K562 (cell line): ENCODE measurements at regions not wholly inside any gene's neighbourhood (a gene's known extent, or its start where the extent isn't known, plus 50 kb on each side); places are given as distances from the start of the nearest gene placed in this dataset.

ENCODE experiments used
- ATAC-seq: fragments of 200-7000 bp; cut with Tn5 transposase; 3 replicates; pipeline ENCODE4 v1.9.1; 2020; ENCODE audit warnings: moderate library complexity
- BruUV-seq: library from RNA; stranded (reverse); fragments of 400-500 nt; replicated peaks from 2 replicates; lab custom pipeline; 2021; lab: Mats Ljungman, UMichigan
- CTCF ChIA-PET: fragments of 300-600 bp; formaldehyde crosslinking; extraction: SDS; loops from one replicate; lab custom pipeline; 2021; ENCODE audit warnings: low intra/inter-chr PET ratio; lab: Yijun Ruan, JAX
- POLR2A ChIA-PET: fragments of 300-600, 350-650 bp; sonication (Branson Sonifier 250); formaldehyde crosslinking; extraction: SDS; loops from one replicate; lab custom pipeline; 2021; ENCODE audit warnings: antibody characterized with exemption, inconsistent platforms; lab: Yijun Ruan, JAX
- DNase-seq, 4 experiments: peaks; one replicate each; pipeline versions ENCODE4 v3.0.0 to v3.0.0-alpha.2; 2011 to 2018; ENCODE audit warnings: low spot score in 3 of 4, mixed read lengths in 3 of 4; ENCODE audit errors: extremely low read depth in 1 of 4
- FAIRE-seq: peaks from 2 replicates; lab custom pipeline; 2011; peaks lifted over from hg19 to GRCh38; lab: Jason Lieb, UNC
- H2AFZ ChIP-seq: 2 replicates; pipeline ENCODE4 v1.6.0; 2011; ENCODE audit warnings: low read depth, low read length, control low read depth, inconsistent platforms
- H3K27ac ChIP-seq: fragments of 200-600 bp; 3 replicates; pipeline ENCODE4 v1.8.0; 2011; ENCODE audit warnings: low read depth, mild to moderate bottlenecking, control low read depth, inconsistent platforms, low read length, moderate library complexity, mixed read lengths; ENCODE audit errors: extremely low read depth
- H3K27me3 ChIP-seq, 2 experiments: fragments of 300-600 bp in 1 of 2; 2 replicates in 1 of 2; 3 replicates in 1 of 2; pipeline versions ENCODE4 v1.6.0 to v1.8.0; 2011; ENCODE audit warnings: inconsistent platforms in 2 of 2, low read length in 2 of 2, mild to moderate bottlenecking in 1 of 2, mixed read lengths in 1 of 2, moderate library complexity in 1 of 2; ENCODE audit not compliant: control insufficient read depth in 2 of 2, insufficient read depth in 2 of 2
- H3K36me3 ChIP-seq: fragments of 300-600 bp; 3 replicates; pipeline ENCODE4 v1.8.0; 2011; ENCODE audit warnings: mild to moderate bottlenecking, low read length, inconsistent platforms; ENCODE audit not compliant: control insufficient read depth, insufficient read depth
- H3K4me1 ChIP-seq, 2 experiments: fragments of 200-600 bp in 1 of 2; replicated peaks in 1 of 2; 2 replicates in 1 of 2; 3 replicates in 1 of 2; pipeline versions ENCODE4 v1.5.1 to v1.8.0; 2011; ENCODE audit warnings: inconsistent platforms in 2 of 2, low read length in 2 of 2, mild to moderate bottlenecking in 1 of 2, mixed read lengths in 1 of 2, moderate library complexity in 1 of 2; ENCODE audit not compliant: control insufficient read depth in 2 of 2, insufficient read depth in 2 of 2
- H3K4me2 ChIP-seq: 2 replicates; pipeline ENCODE4 v1.6.1; 2011; ENCODE audit warnings: low read length, control low read depth, inconsistent platforms, mixed read lengths; ENCODE audit not compliant: insufficient read depth
- H3K4me3 ChIP-seq: fragments of 200-600 bp; sonication (generic), shearing (Covaris generic); 2 replicates; pipeline ENCODE4 v1.5.1; 2016; ENCODE audit warnings: control low read depth, inconsistent platforms
- H3K79me2 ChIP-seq: fragments of 200-600 bp; 3 replicates; pipeline ENCODE4 v1.8.0; 2011; ENCODE audit warnings: low read length, inconsistent platforms; ENCODE audit not compliant: control insufficient read depth, insufficient read depth
- H3K9ac ChIP-seq, 2 experiments: 2 replicates each; pipeline versions ENCODE4 v1.6.0 to v1.6.1; 2011; ENCODE audit warnings: low read depth in 2 of 2, low read length in 2 of 2, control low read depth in 1 of 2, inconsistent platforms in 1 of 2, mild to moderate bottlenecking in 1 of 2, mixed read lengths in 1 of 2; ENCODE audit not compliant: insufficient read depth in 1 of 2
- H3K9me1 ChIP-seq: one replicate; pipeline ENCODE4 v1.6.0; 2011; ENCODE audit warnings: inconsistent platforms, mild to moderate bottlenecking, low read length, moderate library complexity; ENCODE audit not compliant: control insufficient read depth, insufficient read depth
- H3K9me3 ChIP-seq: replicated peaks from 2 replicates; pipeline ENCODE4 v1.5.1; 2011; ENCODE audit warnings: low read depth, low read length, inconsistent platforms; ENCODE audit not compliant: control insufficient read depth, insufficient read depth
- H4K20me1 ChIP-seq: replicated peaks from 2 replicates; pipeline ENCODE4 v1.6.1; 2011; ENCODE audit warnings: low read length, inconsistent platforms, mixed read lengths; ENCODE audit not compliant: control insufficient read depth, insufficient read depth
- HDAC6 ChIP-seq: IDR thresholded peaks from 2 replicates; pipeline ENCODE4 v1.6.1; 2012; ENCODE audit warnings: low read depth, mild to moderate bottlenecking, control low read depth, inconsistent platforms, low read length, moderate library complexity
- KAT8 ChIP-seq: fragments of 450-650 bp; IDR thresholded peaks from 2 replicates; pipeline ENCODE4 v1.6.1; 2016; ENCODE audit warnings: low read depth, mild to moderate bottlenecking
- KDM1A ChIP-seq, 2 experiments: fragments of 450-650 bp; IDR thresholded peaks; 2 replicates each; pipeline ENCODE4 v1.6.1; 2016; ENCODE audit warnings: mild to moderate bottlenecking in 2 of 2
- KDM5B ChIP-seq: fragments of 200-600 bp; sonication (generic); IDR thresholded peaks from 2 replicates; pipeline ENCODE4 v1.6.1; 2012; ENCODE audit warnings: low read depth, mild to moderate bottlenecking, moderate library complexity, low read length, control low read depth, inconsistent platforms; ENCODE audit not compliant: insufficient replicate concordance
- L3MBTL2 ChIP-seq: fragments of 450-650 bp; IDR thresholded peaks from 2 replicates; pipeline ENCODE4 v1.6.1; 2016; ENCODE audit warnings: mild to moderate bottlenecking, moderate library complexity
- NFXL1 ChIP-seq: fragments of 450-650 bp; formaldehyde crosslinking; IDR thresholded peaks from 2 replicates; pipeline ENCODE4 v1.4.0; 2021; ENCODE audit warnings: mild to moderate bottlenecking
- PTTG1 ChIP-seq: fragments of 450-650 bp; IDR thresholded peaks from 2 replicates; pipeline ENCODE4 v1.6.1; 2016; ENCODE audit warnings: low read depth, mild to moderate bottlenecking, missing genetic modification characterization, missing compliant biosample characterization
- RBM39 ChIP-seq: fragments of 200-400 bp; formaldehyde crosslinking; optimal IDR thresholded peaks from 2 replicates; pipeline ENCODE3; 2018; ENCODE audit warnings: low read depth, low read length
- SRSF1 ChIP-seq: fragments of 200-400 bp; formaldehyde crosslinking; IDR thresholded peaks from 2 replicates; pipeline ENCODE4 v1.6.1; 2017; ENCODE audit warnings: mild to moderate bottlenecking, low read depth, low read length, moderate library complexity
- STAG1 ChIP-seq: sonication (generic); formaldehyde crosslinking; IDR thresholded peaks from 2 replicates; pipeline ENCODE4 v1.5.0; 2020; ENCODE audit warnings: missing genetic modification reagents, borderline replicate concordance
- TOE1 ChIP-seq, 2 experiments: fragments of 450-650 bp in 1 of 2; sonication (generic) in 1 of 2; formaldehyde crosslinking in 1 of 2; IDR thresholded peaks; 2 replicates each; pipeline versions ENCODE4 v1.7.1 to v1.8.0; 2016 to 2022; ENCODE audit warnings: borderline replicate concordance in 2 of 2, mild to moderate bottlenecking in 2 of 2, antibody characterized with exemption in 1 of 2, inconsistent platforms in 1 of 2, low read depth in 1 of 2, missing genetic modification reagents in 1 of 2, moderate library complexity in 1 of 2
- ZBTB17 ChIP-seq: fragments of 450-650 bp; formaldehyde crosslinking; IDR thresholded peaks from 2 replicates; pipeline ENCODE4 v1.4.0; 2020; ENCODE audit warnings: mild to moderate bottlenecking
- ZNF561 ChIP-seq: fragments of 450-650 bp; formaldehyde crosslinking; conservative IDR thresholded peaks from 2 replicates; pipeline ENCODE4 v1.4.0; 2020; ENCODE audit warnings: mild to moderate bottlenecking, moderate library complexity
- WGBS: fragments of 100-300 bp; shearing (Covaris generic); methylation state at CpG from one replicate; pipeline ENCODE4 v1.1.6; 2016; ENCODE audit warnings: low coverage, mixed read lengths; ENCODE audit not compliant: insufficient coverage; ENCODE audit errors: missing lambda C conversion rate; 5-methylcytosine and 5-hydroxymethylcytosine counted together
- in situ Hi-C: fragments of 300-500 bp; cut with MboI; formaldehyde crosslinking; loops from 4 replicates; pipeline ENCODE4 v1.15.0; 2018; ENCODE audit warnings: inconsistent platforms, mixed read lengths
- intact Hi-C: fragments of 100-400 bp; cut with micrococcal nuclease; formaldehyde crosslinking; loops from 2 replicates; pipeline ENCODE4 v1.14.2; 2022
- TF ChIP-seq, protein P1 (sequence below): fragments of 450-650 bp; IDR thresholded peaks from 2 replicates; pipeline ENCODE4 v1.6.1; 2016; ENCODE audit warnings: borderline replicate concordance
- TF ChIP-seq, protein P2 (sequence below): fragments of 450-650 bp; formaldehyde crosslinking; IDR thresholded peaks from 2 replicates; pipeline ENCODE4 v1.4.0; 2022; ENCODE audit warnings: missing genetic modification characterization
- TF ChIP-seq, protein P3 (sequence below): fragments of 450-650 bp; IDR thresholded peaks from 2 replicates; pipeline ENCODE4 v1.7.0; 2016; ENCODE audit warnings: borderline replicate concordance
- TF ChIP-seq, protein P4 (sequence below): fragments of 450-650 bp; formaldehyde crosslinking; conservative IDR thresholded peaks from 2 replicates; pipeline ENCODE4 v1.4.0; 2022; ENCODE audit warnings: mild to moderate bottlenecking, missing genetic modification characterization

DNA sequence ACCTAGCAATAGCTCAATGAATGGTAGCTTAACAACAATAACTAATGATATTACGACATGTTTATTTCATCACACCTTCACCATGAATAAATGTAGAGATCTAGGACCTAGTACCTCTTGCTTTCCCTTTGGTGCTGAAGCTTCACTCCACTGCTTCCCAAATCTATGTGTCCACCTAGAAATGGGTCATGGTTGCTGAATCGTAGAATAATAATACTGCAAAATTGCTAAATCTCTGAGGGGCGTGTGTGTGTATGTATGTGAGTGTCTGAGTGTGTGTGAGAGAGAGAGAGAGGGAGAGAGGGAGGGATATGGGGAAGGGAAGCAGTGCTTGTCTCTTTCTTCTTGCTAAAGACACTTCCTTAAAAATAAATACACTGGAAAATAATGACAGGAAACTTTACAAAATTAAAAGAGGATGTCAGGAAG lies 109.3 kb upstream of the BMP2K start:
- H4K20me1 ChIP-seq = no peaks in the 10 kb centered on the region
- H3K27ac ChIP-seq = no peak overlapping the region; the same call in 2 of the 3 replicates
- H3K27me3 ChIP-seq = no peaks in the 10 kb centered on the region
- H3K4me3 ChIP-seq = no peak overlapping the region
- ChIA-PET POLR2A (no interaction called here), CTCF (no interaction called here)
- H3K36me3 ChIP-seq = no peaks in the 10 kb centered on the region
- ATAC-seq = no peak
- H3K4me2 ChIP-seq = no peak overlapping the region; the same call in 1 of the 2 replicates
- FAIRE-seq = no peak
- WGBS = 36% methylated on average over 3 of the region's 3 CpGs
- in situ Hi-C loops = no loop called here
- intact Hi-C loops = no loop called here
- peak overlapping the region; percentile 60; the same call in 1 of the 2 replicates for H2AFZ ChIP-seq
- BruUV-seq = no TSS peak
- peaks cover 28 to 67% of the 10 kb centered on the region in 2 experiments for H3K4me1 ChIP-seq
- no peak overlapping the region for H3K9ac ChIP-seq
- no peaks in the 10 kb centered on the region for H3K79me2 ChIP-seq
- H3K9me1 ChIP-seq = no peaks in the 10 kb centered on the region
- no peak for DNase-seq
- 0 out of 2 replicates have a peak, but pooled peaks cover 2% of the 10 kb centered on the region for H3K9me3 ChIP-seq
- peak in 1 of 2 experiments; percentile 55; a peak in 2 of 4 replicates for TF ChIP-seq KDM1A (IDR thresholded peaks at IDR 0.05)
- no peak for TF ChIP-seq KDM5B
- no peak for TF ChIP-seq L3MBTL2
- TF ChIP-seq, protein P1, sequence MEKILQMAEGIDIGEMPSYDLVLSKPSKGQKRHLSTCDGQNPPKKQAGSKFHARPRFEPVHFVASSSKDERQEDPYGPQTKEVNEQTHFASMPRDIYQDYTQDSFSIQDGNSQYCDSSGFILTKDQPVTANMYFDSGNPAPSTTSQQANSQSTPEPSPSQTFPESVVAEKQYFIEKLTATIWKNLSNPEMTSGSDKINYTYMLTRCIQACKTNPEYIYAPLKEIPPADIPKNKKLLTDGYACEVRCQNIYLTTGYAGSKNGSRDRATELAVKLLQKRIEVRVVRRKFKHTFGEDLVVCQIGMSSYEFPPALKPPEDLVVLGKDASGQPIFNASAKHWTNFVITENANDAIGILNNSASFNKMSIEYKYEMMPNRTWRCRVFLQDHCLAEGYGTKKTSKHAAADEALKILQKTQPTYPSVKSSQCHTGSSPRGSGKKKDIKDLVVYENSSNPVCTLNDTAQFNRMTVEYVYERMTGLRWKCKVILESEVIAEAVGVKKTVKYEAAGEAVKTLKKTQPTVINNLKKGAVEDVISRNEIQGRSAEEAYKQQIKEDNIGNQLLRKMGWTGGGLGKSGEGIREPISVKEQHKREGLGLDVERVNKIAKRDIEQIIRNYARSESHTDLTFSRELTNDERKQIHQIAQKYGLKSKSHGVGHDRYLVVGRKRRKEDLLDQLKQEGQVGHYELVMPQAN = 0 out of 2 replicates have a peak, but pooled peaks have one; percentile 5
- no peak for TF ChIP-seq ZBTB17 (CRISPR knock-in tag)
- no peak for TF ChIP-seq RBM39
- TF ChIP-seq, protein P2, sequence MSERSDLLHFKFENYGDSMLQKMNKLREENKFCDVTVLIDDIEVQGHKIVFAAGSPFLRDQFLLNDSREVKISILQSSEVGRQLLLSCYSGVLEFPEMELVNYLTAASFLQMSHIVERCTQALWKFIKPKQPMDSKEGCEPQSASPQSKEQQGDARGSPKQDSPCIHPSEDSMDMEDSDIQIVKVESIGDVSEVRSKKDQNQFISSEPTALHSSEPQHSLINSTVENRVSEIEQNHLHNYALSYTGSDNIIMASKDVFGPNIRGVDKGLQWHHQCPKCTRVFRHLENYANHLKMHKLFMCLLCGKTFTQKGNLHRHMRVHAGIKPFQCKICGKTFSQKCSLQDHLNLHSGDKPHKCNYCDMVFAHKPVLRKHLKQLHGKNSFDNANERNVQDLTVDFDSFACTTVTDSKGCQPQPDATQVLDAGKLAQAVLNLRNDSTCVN = 0 out of 2 replicates have a peak, but pooled peaks have one; percentile 48
- no peak for TF ChIP-seq ZNF561 (CRISPR knock-in tag)
- no peak for TF ChIP-seq KAT8
- no peak for TF ChIP-seq NFXL1
- TF ChIP-seq TOE1 (IDR thresholded peaks at IDR 0.05; ENCODE audit: borderline replicate concordance) = no peak
- TF ChIP-seq TOE1 (CRISPR knock-in tag; IDR thresholded peaks at IDR 0.05; ENCODE audit: borderline replicate concordance, low read depth) = no peak
- TF ChIP-seq, protein P3, sequence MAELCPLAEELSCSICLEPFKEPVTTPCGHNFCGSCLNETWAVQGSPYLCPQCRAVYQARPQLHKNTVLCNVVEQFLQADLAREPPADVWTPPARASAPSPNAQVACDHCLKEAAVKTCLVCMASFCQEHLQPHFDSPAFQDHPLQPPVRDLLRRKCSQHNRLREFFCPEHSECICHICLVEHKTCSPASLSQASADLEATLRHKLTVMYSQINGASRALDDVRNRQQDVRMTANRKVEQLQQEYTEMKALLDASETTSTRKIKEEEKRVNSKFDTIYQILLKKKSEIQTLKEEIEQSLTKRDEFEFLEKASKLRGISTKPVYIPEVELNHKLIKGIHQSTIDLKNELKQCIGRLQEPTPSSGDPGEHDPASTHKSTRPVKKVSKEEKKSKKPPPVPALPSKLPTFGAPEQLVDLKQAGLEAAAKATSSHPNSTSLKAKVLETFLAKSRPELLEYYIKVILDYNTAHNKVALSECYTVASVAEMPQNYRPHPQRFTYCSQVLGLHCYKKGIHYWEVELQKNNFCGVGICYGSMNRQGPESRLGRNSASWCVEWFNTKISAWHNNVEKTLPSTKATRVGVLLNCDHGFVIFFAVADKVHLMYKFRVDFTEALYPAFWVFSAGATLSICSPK = no peak
- TF ChIP-seq STAG1 (CRISPR knock-in tag) = no peak
- no peak for TF ChIP-seq HDAC6
- no peak for TF ChIP-seq SRSF1
- no peak for TF ChIP-seq PTTG1
- TF ChIP-seq, protein P4, sequence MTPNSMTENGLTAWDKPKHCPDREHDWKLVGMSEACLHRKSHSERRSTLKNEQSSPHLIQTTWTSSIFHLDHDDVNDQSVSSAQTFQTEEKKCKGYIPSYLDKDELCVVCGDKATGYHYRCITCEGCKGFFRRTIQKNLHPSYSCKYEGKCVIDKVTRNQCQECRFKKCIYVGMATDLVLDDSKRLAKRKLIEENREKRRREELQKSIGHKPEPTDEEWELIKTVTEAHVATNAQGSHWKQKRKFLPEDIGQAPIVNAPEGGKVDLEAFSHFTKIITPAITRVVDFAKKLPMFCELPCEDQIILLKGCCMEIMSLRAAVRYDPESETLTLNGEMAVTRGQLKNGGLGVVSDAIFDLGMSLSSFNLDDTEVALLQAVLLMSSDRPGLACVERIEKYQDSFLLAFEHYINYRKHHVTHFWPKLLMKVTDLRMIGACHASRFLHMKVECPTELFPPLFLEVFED = 0 out of 2 replicates have a peak, but pooled peaks have one; percentile 7
